GM18909 (cell line): ENCODE measurements at regions not wholly inside any gene's neighbourhood (a gene's known extent, or its start where the extent isn't known, plus 50 kb on each side); places are given as distances from the start of the nearest gene placed in this dataset.
"Not testable (repeated sequence)": the region's sequence is repeated elsewhere in the genome, so short reads cannot be mapped to it uniquely, and the experiment has no call there.

Experiments
- ATAC-seq: cut with Tn5 transposase; IDR thresholded peaks from one replicate; pipeline ENCODE4 v1.9.1; 2021; ENCODE audit warnings: mild to moderate bottlenecking; ENCODE audit not compliant: unreplicated experiment, poor library complexity

GRCh38 chr7:24049296-24049695 is 234.7 kb upstream of the NPY start:
- ATAC-seq, result no peak

GRCh38 chr7:24050991-24051560 is 232.9 kb upstream of the NPY start:
- ATAC-seq, result no peak

DNA sequence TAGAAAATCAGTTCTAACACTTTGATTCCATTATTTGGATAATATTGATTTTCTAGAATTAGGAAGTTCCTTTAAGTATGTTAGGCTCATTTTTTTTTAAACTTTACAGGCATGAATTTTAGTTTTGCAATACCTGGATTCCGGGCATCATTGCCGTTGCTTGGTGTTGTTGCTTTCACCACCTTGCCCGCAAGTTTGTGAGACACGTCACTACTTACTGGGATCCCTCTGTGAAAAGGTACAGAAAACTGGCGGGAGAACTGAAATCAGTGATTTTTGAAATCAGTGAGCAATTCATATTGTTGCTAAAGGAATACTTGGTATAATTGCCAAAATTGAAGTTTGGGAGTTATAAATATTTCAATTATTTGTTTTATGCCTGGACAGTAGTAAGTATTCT is 232.3 kb upstream of the NPY start:
- ATAC-seq, result no peak

DNA sequence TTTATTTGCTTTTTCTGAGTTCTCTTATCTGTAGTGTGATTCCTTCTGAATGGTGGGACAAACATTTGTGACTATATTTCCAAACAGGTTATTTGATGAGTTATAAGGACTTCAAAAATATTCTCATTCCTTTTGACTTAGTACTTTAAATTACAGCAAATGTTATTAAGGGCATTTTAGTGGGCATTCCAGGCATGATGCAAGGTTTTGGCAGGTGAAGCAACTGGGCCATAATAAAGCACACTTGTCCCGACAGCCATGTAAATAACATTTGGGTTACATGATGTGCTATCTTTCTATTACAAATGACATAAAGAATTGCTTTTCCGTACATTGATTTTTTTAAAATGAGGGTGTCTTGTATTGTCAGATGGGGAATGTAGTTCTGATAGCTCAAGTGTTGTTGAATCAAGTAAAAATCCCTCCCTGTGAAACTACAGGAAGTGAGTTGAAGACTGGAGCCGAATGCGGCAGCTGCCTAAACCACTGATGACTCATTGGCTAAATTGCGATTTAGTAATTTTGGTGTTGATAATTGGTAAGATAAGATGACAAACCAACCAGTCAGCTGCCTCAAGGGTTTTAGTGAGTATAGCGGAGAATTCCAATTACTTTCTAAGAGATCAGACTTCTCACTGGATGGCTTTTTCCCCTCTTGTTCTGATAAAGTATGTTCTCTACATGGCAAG is 231.3 kb upstream of the NPY start:
- ATAC-seq, result no peak

DNA sequence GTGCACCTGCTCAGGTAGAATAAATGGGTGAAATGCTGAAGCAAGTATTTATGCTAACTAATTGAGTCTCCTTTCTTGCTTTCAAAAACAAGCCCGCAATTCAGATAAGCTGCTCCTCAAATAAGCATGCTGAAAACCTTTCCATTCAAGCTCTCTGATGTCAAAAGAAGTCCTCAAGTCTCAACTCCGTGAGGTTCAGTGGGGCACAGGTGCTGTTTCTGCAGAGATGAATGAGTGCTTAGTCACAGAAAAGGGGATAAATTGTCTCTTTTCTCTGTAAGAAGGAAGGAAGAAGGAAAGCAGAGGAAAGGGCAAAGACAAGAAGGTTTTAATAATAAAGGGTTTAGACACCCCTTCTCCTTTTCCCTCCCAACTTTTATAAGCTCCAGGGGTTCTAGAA is 229.8 kb upstream of the NPY start:
- no peak for ATAC-seq

DNA sequence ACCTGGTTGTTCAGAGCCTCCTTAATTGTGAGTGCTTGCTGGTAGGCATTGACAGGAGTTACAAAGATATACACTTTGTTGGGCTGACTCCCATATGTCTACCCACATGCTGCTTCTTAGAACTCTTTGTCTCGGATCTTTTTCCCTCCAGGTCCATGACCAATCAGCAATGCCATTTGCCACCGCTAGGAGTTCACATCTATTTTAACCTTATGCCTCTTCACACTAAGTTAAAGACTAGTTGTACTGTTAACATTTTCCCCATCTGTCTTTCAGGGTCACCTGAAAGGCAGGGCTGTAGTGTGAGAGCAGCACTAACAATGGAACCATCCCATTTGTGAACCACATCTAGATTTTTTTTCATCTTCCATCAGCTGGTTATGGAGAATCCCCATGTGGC is 226.7 kb upstream of the NPY start:
- no peak for ATAC-seq

GRCh38 chr7:24058953-24059352 is 225.0 kb upstream of the NPY start:
- ATAC-seq, result no peak

GRCh38 chr7:24059775-24060174 is 224.2 kb upstream of the NPY start:
- no peak for ATAC-seq

- ATAC-seq, result no peak
These were observed 220.3 kb upstream of the NPY start for GRCh38 chr7:24063721-24064120.

- no peak for ATAC-seq
These were observed 214.2 kb upstream of the NPY start for GRCh38 chr7:24069751-24070150.

DNA sequence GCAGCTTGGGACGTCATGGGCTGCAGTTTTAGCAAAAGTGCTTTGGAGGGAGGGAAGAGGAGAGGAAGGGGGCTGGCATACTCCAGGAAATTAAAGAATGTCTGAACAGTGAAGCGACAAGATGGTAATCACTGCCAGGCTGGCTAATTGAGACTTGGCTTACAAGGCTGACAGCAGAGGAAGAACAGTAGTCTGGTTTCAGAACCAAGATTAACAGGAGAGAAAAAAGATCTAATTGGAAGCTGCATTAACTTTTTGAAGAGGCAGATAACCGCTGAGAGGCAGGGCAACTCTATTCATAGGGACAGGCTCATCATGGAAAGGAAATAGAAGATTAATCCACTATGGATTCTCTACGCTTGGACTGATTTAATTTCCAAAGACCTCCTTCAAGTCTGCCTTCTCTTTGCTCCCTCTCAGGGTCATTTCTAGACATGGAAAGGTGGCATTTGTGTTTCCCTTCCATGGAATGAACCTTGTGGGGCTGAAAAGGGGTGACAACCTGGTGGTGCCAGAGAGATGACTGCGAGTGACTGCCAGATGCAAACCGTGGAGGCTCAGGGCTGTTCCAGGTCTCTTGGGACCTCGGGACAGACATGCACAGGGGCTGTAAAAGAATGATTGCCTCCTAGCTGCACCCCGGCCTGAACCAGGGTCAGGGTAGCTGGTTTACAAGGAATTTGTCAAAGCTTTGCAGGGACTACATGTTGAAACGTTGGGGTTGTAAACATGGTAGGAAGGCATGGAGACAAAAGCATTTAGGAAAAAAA is 210.2 kb upstream of the NPY start:
- no peak for ATAC-seq

DNA sequence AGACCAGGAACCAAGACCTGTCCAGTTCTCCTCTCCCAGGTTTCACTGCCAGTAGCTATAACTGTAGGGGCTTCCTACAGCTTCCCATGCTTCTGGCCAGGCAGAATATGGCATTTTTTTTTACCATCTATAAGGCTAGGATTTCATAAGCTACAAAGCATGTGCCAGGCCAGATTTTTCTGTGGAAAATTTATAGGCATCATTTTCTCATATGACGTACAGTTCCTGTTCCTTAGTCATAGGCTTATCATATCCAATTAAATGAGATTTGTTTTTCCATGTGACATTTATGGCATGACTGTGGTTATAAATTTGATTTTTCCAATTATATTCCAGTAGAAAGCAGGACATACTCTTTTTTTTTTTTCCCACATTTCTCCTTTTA is 208.6 kb upstream of the NPY start:
- ATAC-seq, result no peak

- no peak for ATAC-seq
These were observed 201.2 kb upstream of the NPY start for GRCh38 chr7:24082826-24083225.

DNA sequence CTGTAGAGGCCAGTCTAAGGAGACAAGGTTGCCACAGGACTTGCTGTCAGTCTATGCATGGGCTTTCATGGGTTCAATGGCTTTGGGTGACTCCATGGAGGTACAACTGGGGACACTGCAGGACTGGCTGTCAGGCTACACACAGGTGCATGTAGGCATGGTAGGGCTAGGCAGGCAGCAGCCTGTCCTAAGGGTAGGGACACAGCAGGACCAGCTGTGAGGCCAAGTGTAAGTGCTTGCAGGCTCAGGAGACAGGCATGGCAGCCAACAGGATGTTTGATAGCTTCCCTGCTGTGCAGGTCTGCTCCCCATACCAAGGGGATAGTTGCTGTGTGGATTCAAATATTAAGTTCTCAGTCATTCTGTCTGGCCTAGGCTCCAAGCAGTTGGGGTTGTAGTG is 181.0 kb upstream of the NPY start:
- ATAC-seq, result no peak

DNA sequence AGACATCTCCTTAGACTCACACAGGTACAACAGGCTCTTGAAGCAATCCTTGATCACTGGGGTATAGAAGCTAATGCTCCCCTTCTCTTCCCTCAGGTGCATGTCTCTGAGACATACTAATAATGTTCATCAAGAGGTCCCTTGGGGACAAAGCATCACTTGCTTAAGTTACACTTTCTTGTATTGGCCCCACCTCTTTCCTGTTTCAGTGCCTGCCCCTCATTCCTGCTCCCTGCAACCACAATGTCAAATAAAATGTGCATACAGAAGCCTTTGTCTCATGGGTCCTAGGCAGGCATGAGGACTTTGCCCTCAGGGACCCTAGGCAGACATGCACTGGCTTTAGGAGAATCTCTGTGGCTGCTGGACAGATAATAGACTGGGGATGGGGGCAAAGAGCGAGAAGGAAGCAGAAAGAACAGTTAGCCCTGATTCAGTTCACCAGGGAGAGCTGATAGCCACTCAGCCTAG is 175.0 kb upstream of the NPY start:
- peak; percentile 86 for ATAC-seq

- no peak for ATAC-seq
These were observed 173.9 kb upstream of the NPY start for GRCh38 chr7:24110056-24110455.

DNA sequence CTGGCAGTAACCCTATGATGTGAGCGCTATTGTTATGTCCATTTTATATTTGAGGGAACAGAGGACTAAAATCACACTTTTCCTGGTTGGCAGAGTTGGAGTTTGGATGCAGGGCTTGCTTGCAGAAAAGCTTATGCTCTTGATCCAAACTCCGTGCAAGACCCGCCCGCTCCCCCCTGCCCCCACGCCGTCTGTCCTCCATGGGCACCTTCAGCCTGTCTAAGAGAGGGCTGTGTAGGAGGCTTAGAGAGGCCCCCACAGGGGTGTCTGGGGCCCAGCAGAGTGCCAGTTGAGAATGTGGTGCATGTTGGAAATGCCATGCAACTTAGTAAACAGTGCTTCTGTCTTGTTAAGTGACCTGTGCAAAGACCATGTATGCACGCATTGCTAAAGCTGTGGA is 170.5 kb upstream of the NPY start:
- ATAC-seq, result no peak

- ATAC-seq, result no peak
These were observed 168.3 kb upstream of the NPY start for GRCh38 chr7:24115661-24116060.

DNA sequence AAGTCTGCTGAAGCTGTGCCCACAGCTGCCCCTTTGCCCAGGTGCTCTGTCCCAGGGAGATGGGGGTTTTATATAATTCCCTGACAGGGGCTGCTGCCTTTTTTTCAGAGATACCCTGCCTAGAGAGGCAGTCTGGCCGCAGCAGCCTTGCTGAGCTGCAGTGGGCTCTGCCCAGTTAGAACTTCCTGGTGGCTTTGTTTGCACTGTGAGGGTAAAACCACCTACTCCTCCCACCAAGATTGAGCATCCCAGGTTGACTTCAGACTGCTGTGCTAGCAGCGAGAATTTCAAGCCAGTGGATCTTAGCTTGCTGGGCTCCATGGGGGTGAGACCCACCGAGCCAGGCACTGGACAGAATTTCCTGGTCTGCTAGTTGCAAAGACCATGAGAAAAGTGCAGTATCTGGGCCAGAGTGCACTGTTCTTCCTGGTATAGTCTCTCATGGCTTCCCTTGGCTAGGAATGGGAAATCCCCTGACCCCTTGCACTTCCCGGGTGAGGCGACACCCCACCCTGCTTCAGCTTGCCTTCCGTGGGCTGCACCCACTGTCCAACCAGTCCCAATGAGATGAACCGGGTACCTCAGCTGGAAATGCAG is 166.0 kb upstream of the NPY start:
- ATAC-seq, result not testable (repeated sequence)

DNA sequence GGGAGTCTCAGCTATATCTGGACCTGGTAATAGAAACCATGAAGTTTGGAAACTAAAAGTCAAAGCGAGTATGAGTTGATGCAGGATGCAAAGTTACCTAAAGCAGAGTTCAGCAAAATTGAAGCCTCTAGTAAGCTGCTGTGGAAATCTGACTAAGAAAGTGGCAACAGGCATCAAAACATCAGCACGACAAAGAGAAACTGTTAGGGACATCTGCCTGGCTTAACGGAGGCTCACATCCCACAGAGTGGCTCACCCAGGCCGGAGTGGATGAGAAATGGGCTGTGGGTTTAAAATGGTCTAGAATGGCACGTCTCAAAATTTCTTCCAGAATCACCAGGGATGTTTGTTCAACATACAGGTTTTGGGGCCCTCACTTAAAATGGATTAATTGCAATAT is 164.1 kb upstream of the NPY start:
- no peak for ATAC-seq

- no peak for ATAC-seq
These were observed 160.9 kb upstream of the NPY start for GRCh38 chr7:24123076-24123475.
